T-helper 1 cell treated with Interleukin-12 subunit alpha and Interleukin-12 subunit beta and Interleukin-4 antibody, amounts not matched to agents 30 μg/mL and 1 μg/mL, for 36 hours (primary cell): ENCODE measurements at regions not wholly inside any gene's neighbourhood (a gene's known extent, or its start where the extent isn't known, plus 50 kb on each side); places are given as distances from the start of the nearest gene placed in this dataset.

Source experiments
- H3K27ac Mint-ChIP-seq: one replicate; pipeline ENCODE4 v1.8.0; 2021; ENCODE audit warnings: mild to moderate bottlenecking, mixed read lengths
- H3K27me3 Mint-ChIP-seq: one replicate; pipeline ENCODE4 v1.8.0; 2021; ENCODE audit warnings: low read depth, mixed read lengths
- H3K36me3 Mint-ChIP-seq: one replicate; pipeline ENCODE4 v1.8.0; 2021; ENCODE audit warnings: low read depth, mixed read lengths
- H3K4me1 Mint-ChIP-seq: one replicate; pipeline ENCODE4 v1.8.0; 2021; ENCODE audit warnings: low read depth, mixed read lengths
- H3K4me3 Mint-ChIP-seq: one replicate; pipeline ENCODE4 v1.8.0; 2021; ENCODE audit warnings: mild to moderate bottlenecking, moderate library complexity, mixed read lengths
- H3K9me3 Mint-ChIP-seq: one replicate; pipeline ENCODE4 v1.8.0; 2021; ENCODE audit warnings: mixed read lengths

DNA sequence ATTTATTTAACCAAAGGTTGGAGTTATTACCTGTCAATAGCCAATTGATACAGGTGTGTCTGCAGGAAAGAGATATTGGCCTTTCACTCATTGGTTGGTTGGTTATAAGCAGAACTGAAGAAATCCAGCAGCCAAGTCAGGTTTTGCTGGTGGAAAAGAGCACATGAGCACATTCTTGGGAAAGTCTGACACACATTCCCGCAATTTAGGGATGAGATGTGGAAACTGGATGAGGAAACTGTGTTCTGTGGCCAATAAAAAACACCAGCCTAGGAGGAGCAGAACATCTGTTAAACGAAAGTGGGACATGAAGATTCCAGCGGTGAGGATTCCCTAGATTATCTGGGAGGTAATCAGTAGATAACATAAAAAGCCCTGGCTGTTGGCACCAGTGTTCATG, 567.4 kb upstream of the CPEB2 start:
- H3K27ac Mint-ChIP-seq: no peak overlapping the region
- H3K4me3 Mint-ChIP-seq: no peak overlapping the region
- no peaks in the 10 kb centered on the region for H3K36me3 Mint-ChIP-seq
- H3K27me3 Mint-ChIP-seq: no peaks in the 10 kb centered on the region
- H3K4me1 Mint-ChIP-seq: no peaks in the 10 kb centered on the region
- no peaks in the 10 kb centered on the region for H3K9me3 Mint-ChIP-seq

DNA sequence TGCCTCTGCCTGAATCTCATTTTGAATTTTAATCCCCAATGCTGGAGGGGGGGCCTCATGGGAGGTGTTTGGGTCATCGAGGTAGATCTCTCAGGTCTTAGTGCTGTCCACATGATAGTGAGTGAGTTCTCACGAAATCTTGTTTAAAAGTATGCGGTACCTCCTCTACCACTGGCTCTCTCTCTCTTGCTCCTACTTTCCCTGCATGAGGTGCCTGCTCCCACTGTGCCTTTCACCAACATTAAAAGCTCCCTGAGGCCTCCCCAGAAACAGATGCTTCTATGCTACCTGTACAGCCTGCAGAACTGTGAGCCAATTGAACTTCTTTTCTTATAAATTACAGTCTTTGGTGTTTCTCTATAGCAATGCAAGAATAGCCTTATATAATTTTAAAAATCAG, 560.7 kb upstream of the CPEB2 start:
- H3K27me3 Mint-ChIP-seq: no peaks in the 10 kb centered on the region
- no peak overlapping the region for H3K4me3 Mint-ChIP-seq
- H3K4me1 Mint-ChIP-seq: no peaks in the 10 kb centered on the region
- no peak overlapping the region for H3K27ac Mint-ChIP-seq
- H3K36me3 Mint-ChIP-seq: no peaks in the 10 kb centered on the region
- H3K9me3 Mint-ChIP-seq: peaks cover 4% of the 10 kb centered on the region

DNA sequence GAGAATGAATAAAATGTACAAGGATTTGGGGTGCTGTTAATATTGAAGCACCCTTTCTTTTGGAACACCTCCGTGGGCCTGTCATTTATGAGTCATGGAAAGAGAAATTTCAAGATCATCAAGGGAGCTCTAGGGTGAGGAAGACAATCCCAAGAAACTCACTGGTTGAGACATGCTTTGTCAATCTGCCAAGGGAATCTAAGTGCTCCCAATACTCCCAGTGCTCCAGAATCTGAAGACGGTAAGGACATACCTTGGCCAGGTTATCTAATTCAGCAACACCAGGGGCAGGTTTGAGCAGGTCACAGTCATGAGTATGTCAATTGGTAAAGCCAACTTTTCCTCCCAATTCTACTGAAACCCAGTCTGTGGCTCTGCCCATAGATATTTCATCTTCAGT, 556.4 kb upstream of the CPEB2 start:
- H3K27me3 Mint-ChIP-seq: no peaks in the 10 kb centered on the region
- no peaks in the 10 kb centered on the region for H3K4me1 Mint-ChIP-seq
- peaks cover 7% of the 10 kb centered on the region for H3K9me3 Mint-ChIP-seq
- no peak overlapping the region for H3K4me3 Mint-ChIP-seq
- no peak overlapping the region for H3K27ac Mint-ChIP-seq
- H3K36me3 Mint-ChIP-seq: no peaks in the 10 kb centered on the region

DNA sequence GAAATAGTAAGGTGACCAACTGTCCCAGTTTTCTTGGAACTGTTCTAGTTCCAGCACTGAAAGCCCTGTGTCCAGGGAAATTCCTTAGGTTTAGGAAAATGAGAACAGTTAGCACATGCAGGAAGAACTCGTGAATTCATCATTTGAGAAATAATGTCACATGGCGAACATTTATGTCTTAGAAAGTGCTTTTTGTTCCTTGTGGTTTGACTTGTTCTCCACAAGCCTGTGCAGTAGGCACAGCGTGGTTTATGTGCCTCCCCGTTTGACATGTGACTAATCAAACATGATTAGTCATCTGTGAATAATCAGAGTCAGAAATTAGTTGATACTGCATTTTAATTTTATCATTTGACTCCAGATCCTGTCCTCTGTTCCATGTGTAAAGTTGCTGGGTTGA, 556.0 kb upstream of the CPEB2 start:
- Mint-ChIP-seq H3K27ac (no peak overlapping the region), H3K36me3 (no peaks in the 10 kb centered on the region), H3K4me1 (no peaks in the 10 kb centered on the region), H3K4me3 (no peak overlapping the region), H3K27me3 (no peaks in the 10 kb centered on the region), H3K9me3 (peaks cover 7% of the 10 kb centered on the region)

DNA sequence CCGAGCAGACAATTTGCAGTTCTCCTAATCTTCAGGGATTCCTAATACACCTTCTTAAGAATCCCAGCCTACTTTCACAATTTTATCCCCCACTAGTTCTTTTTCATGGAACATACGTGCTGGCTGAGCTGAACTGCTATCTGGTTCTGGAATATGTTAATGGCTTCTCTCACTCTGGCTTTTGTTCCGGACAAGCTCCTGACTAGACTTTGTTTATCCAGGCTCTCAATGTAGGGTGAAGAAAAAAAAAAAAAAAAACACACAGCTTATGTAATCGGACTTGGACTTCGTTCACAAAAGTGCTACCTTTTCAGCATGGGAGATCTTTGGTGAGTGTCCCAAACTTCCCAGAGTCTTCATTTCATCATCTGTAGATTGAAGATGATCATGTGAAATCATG, 555.4 kb upstream of the CPEB2 start:
- Mint-ChIP-seq H3K4me1 (no peaks in the 10 kb centered on the region), H3K27me3 (no peaks in the 10 kb centered on the region), H3K27ac (no peak overlapping the region), H3K4me3 (no peak overlapping the region), H3K9me3 (peaks cover 7% of the 10 kb centered on the region), H3K36me3 (no peaks in the 10 kb centered on the region)

DNA sequence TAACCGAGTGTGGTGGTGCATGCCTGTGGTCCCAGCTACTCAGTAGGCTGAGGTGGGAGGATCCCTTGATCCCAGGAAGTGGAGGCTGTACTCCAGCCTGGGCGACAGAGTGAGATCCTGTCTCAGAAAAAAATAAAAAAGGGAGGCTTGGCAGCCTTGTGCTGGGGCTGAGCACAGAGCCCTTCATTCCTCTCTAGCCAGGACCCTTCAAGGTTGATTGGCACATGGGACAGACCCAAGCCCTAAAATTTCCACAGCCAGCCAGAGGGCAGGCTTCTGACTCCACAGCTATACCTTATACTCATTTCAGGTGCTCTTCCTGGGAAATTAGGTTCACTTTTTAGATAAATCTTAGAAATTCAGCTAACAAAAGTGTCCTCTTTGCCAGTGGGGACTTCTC, 553.0 kb upstream of the CPEB2 start:
- no peaks in the 10 kb centered on the region for H3K27me3 Mint-ChIP-seq
- H3K27ac Mint-ChIP-seq: no peak overlapping the region
- peaks cover 7% of the 10 kb centered on the region for H3K9me3 Mint-ChIP-seq
- no peak overlapping the region for H3K4me3 Mint-ChIP-seq
- no peaks in the 10 kb centered on the region for H3K36me3 Mint-ChIP-seq
- no peaks in the 10 kb centered on the region for H3K4me1 Mint-ChIP-seq

DNA sequence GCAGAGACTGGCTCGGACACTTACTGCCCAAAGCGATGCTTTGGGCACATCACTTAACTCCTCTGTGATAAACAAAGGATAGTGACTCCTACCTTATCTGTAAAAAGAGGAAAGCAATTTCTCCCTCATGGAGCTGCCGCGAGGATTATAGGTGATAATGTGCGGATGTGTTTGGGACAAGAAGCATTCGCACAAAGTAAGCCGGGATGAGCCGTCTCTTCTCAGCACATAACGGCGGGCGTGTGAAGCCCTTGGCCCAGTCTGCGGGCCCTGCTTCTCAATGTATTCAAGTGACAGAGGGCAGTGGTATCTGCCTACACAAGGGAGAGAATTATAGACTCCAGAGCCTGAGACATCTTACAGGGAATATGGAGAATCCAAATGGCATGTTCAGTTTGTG, 550.3 kb upstream of the CPEB2 start:
- Mint-ChIP-seq H3K4me1 (no peaks in the 10 kb centered on the region), H3K27ac (no peak overlapping the region), H3K4me3 (no peak overlapping the region), H3K36me3 (no peaks in the 10 kb centered on the region), H3K27me3 (no peaks in the 10 kb centered on the region), H3K9me3 (peaks cover 3% of the 10 kb centered on the region)

DNA sequence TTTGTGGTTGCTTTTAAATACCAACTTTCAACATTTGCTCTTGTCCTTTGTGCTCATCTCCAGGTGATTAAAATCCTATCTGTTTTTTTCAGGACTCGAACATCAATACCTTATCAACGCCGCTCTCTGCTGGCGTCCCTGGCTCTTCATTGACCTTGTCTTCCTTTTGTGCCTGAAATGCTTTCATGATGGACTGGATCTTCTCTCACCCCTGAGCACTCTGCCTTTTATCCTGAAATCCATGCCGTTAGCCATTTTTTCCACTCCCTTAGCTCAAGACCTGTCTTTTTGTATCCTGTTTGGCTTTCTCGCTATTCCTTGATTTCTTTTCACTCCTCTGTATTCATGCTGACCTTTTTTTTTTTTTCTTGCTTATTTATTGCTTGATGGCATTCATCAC, 549.5 kb upstream of the CPEB2 start:
- H3K27ac Mint-ChIP-seq: no peak overlapping the region
- H3K4me1 Mint-ChIP-seq: no peaks in the 10 kb centered on the region
- peaks cover 3% of the 10 kb centered on the region for H3K9me3 Mint-ChIP-seq
- no peaks in the 10 kb centered on the region for H3K36me3 Mint-ChIP-seq
- no peaks in the 10 kb centered on the region for H3K27me3 Mint-ChIP-seq
- no peak overlapping the region for H3K4me3 Mint-ChIP-seq

DNA sequence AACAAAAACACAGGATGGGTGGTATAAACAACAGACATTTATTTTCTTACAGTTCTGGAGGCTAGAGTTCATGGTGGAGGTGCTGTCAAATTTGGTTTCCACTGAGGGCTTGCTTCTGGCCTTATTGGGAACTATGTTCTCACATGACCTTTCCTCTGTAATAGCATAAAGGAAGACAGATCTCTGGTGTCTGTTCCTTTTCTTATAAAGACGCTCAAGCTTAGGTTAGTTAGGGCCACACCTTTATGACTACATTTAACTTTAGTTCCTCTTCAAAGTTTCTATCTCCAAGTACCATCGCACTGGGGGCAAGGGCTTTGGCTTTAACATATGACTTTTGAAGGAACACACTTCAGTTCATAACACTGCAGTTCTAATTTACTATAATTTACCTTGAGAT, 543.8 kb upstream of the CPEB2 start:
- Mint-ChIP-seq H3K4me1 (no peaks in the 10 kb centered on the region), H3K4me3 (no peak overlapping the region), H3K9me3 (no peaks in the 10 kb centered on the region), H3K27me3 (no peaks in the 10 kb centered on the region), H3K27ac (no peak overlapping the region), H3K36me3 (no peaks in the 10 kb centered on the region)

DNA sequence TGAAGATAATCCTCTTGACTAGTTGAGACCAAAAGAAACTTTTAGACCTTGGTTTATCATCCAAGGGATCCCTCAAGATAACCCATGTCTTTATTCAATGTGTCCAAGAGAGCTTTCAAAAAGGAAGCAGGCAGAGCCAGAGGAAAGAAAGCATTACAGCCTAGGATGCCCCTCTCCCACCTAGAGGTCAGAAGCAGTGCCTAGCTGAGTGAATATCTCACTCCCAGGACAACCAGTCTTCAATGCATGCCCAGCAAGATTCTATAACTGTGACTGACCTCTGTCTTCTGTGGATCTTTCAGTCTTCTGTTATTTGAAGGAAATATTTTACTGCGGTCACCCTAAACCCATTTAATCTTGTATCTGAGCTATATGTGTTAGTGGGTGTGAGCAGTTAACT, 537.2 kb upstream of the CPEB2 start:
- Mint-ChIP-seq H3K36me3 (no peaks in the 10 kb centered on the region), H3K4me1 (no peaks in the 10 kb centered on the region), H3K4me3 (no peak overlapping the region), H3K27ac (no peak overlapping the region), H3K27me3 (no peaks in the 10 kb centered on the region), H3K9me3 (no peaks in the 10 kb centered on the region)

DNA sequence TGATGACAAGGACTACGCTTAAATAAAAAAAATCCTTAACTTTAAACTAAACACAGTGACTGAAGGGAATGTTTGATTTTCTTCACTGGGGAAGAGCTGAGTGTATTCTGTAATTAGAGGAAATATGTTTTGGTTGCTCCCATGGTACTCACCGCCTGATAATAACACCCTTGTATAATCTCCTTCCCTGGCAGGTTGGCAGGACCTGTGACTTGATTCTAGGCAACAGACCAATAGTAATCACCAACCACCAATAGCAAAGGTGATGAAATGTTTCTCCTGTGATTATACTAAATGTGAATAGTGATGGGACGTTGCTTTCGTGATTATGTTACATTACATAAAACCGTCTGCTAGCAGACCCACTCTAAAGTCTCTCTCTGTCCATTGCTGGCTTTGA, 536.8 kb upstream of the CPEB2 start:
- Mint-ChIP-seq H3K9me3 (no peaks in the 10 kb centered on the region), H3K36me3 (no peaks in the 10 kb centered on the region), H3K27ac (no peak overlapping the region), H3K27me3 (no peaks in the 10 kb centered on the region), H3K4me3 (no peak overlapping the region), H3K4me1 (no peaks in the 10 kb centered on the region)

DNA sequence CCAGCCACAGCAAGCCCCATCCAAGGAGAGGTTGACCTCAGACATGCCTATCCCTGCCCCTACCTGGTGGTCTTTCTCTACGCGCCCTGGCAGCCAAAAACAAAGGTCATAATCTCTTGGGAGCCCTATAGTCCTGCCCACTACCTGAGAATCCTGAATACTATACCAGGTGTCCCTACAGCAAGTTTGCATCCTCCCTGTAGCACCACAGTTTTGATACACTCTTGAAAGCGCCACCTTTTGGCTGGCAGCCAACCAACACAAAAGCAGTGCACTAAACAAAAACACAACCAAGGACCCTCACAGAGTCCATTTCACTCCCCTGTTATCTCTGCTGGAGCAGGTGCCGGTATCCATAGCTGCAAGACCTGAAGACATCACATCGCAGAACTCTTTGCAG, 523.8 kb upstream of the CPEB2 start:
- no peak overlapping the region for H3K27ac Mint-ChIP-seq
- no peak overlapping the region for H3K4me3 Mint-ChIP-seq
- peaks cover 6% of the 10 kb centered on the region for H3K9me3 Mint-ChIP-seq
- H3K36me3 Mint-ChIP-seq: no peaks in the 10 kb centered on the region
- H3K27me3 Mint-ChIP-seq: no peaks in the 10 kb centered on the region
- no peaks in the 10 kb centered on the region for H3K4me1 Mint-ChIP-seq

DNA sequence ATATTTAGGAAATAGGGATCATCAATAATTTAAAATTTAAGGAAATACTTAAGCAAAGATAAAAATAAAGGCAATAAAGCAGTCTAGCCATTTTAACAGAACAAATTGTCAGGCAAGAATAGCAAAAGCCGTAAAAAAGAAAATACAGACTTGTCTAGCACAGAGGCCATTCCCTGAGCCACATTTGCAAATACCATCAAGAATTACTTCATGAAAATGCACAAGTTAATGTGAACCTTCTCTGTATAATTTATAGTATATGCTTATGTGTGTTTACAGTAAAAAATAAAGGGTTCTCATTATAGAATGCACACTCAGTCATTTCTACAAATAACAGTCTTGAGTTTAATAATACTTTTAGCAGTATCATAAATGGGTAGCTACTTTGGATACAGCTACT, 505.9 kb upstream of the CPEB2 start:
- no peaks in the 10 kb centered on the region for H3K27me3 Mint-ChIP-seq
- H3K27ac Mint-ChIP-seq: no peak overlapping the region
- H3K4me3 Mint-ChIP-seq: no peak overlapping the region
- no peaks in the 10 kb centered on the region for H3K4me1 Mint-ChIP-seq
- no peaks in the 10 kb centered on the region for H3K36me3 Mint-ChIP-seq
- H3K9me3 Mint-ChIP-seq: no peaks in the 10 kb centered on the region

DNA sequence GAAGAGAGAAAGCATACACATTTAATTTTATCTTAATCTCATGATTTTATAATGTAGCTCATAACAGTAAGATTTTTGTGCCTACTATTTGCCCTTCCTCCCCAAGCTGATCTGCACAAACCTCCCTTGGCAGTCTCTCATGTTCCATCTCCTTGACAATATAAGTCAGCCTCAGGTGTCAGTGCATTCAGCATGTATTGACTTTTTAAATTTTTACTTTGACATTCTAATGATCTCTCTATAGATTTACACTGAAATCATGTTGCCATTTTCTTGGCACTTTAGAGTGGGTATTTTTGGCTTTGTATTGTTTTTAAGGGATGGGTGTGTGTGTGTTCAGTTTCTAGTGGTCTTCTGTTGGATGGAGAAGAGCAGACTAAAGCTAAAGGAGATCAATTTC, 505.3 kb upstream of the CPEB2 start:
- Mint-ChIP-seq H3K4me3 (no peak overlapping the region), H3K36me3 (no peaks in the 10 kb centered on the region), H3K4me1 (no peaks in the 10 kb centered on the region), H3K9me3 (no peaks in the 10 kb centered on the region), H3K27ac (no peak overlapping the region), H3K27me3 (no peaks in the 10 kb centered on the region)

DNA sequence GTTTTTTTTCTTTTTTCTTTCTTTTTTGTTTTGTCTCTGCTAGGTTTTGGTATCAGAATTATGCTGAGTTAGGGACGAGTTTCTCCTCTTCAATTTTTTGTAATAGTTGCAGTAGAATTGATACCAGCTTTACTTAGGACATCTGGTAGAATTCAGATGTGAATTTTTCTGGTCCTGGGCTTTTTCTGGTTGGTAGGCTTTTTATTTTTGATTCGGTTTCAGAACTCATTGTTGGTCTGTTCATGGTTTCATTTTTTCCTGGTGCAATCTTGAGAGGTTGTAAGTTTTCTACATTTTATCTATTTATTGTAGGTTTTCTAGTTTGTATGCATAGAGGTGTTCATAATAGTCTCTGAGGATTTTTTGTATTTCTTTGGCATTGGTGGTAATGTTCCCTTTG, 498.1 kb upstream of the CPEB2 start:
- no peaks in the 10 kb centered on the region for H3K9me3 Mint-ChIP-seq
- no peak overlapping the region for H3K4me3 Mint-ChIP-seq
- no peaks in the 10 kb centered on the region for H3K27me3 Mint-ChIP-seq
- H3K36me3 Mint-ChIP-seq: no peaks in the 10 kb centered on the region
- no peaks in the 10 kb centered on the region for H3K4me1 Mint-ChIP-seq
- no peak overlapping the region for H3K27ac Mint-ChIP-seq

DNA sequence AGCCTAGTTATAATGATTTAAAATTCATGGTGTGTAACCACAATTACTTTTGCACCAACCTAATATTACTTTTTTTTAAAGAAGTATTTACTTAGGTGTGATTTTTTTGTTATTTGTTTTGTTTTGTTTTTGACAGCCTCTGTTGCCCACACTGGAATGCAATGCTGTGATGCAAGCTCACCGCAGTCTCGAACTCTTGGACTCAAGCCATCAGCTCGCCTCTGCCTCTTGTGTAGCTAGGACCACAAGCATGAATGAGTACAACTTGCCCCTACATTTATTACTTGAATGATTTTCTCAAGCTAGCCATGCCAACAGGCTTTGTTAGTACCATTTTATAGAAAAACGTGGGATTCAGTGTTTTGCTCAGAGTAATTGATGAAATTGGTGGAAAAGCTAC, 488.8 kb upstream of the CPEB2 start:
- no peaks in the 10 kb centered on the region for H3K36me3 Mint-ChIP-seq
- no peaks in the 10 kb centered on the region for H3K27me3 Mint-ChIP-seq
- no peak overlapping the region for H3K4me3 Mint-ChIP-seq

More for the DNA sequence above, 488.8 kb upstream of the CPEB2 start:
- Mint-ChIP-seq H3K27ac (no peak overlapping the region), H3K9me3 (no peaks in the 10 kb centered on the region), H3K4me1 (no peaks in the 10 kb centered on the region)
